Stimulated activated CD4-positive, alpha-beta T cell treated with anti-CD3 and anti-CD28 coated beads, Interleukin-1b, Interleukin-23, amount 100 ng/mL, for 48 hours (primary cell): ENCODE measurements at regions not wholly inside any gene's neighbourhood (a gene's known extent, or its start where the extent isn't known, plus 50 kb on each side); places are given as distances from the start of the nearest gene placed in this dataset.

Source experiments
- DNase-seq: peaks from one replicate; pipeline ENCODE4 v3.0.0-alpha.2; 2020

- no peak for DNase-seq
These were observed 361.6 kb upstream of the SHH start for GRCh38 chr7:156173748-156174353.

GRCh38 chr7:156173346-156173745 is 361.1 kb upstream of the SHH start:
- no peak for DNase-seq

GRCh38 chr7:156172638-156173037 is 360.4 kb upstream of the SHH start:
- DNase-seq, result no peak

GRCh38 chr7:156169474-156170370 is 357.5 kb upstream of the SHH start:
- DNase-seq, result no peak

GRCh38 chr7:156168434-156168833 is 356.2 kb upstream of the SHH start:
- no peak for DNase-seq

GRCh38 chr7:156167987-156168386 is 355.7 kb upstream of the SHH start:
- DNase-seq, result no peak

- DNase-seq, result no peak
These were observed 355.1 kb upstream of the SHH start for GRCh38 chr7:156167417-156167807.

GRCh38 chr7:156166692-156167416 is 354.6 kb upstream of the SHH start:
- DNase-seq, result no peak

GRCh38 chr7:156163747-156164146 is 351.5 kb upstream of the SHH start:
- no peak for DNase-seq

GRCh38 chr7:156162451-156162850 is 350.2 kb upstream of the SHH start:
- no peak for DNase-seq

- DNase-seq, result no peak
These were observed 348.5 kb upstream of the SHH start for GRCh38 chr7:156160811-156161210.

GRCh38 chr7:156158693-156159092 is 346.4 kb upstream of the SHH start:
- DNase-seq, result no peak

GRCh38 chr7:156158213-156158612 is 345.9 kb upstream of the SHH start:
- no peak for DNase-seq

GRCh38 chr7:156157409-156158012 is 345.2 kb upstream of the SHH start:
- no peak for DNase-seq

- DNase-seq, result no peak
These were observed 344.6 kb upstream of the SHH start for GRCh38 chr7:156156734-156157408.

GRCh38 chr7:156155988-156156733 is 343.9 kb upstream of the SHH start:
- no peak for DNase-seq

GRCh38 chr7:156153590-156153989 is 341.3 kb upstream of the SHH start:
- no peak for DNase-seq

GRCh38 chr7:156152390-156152789 is 340.1 kb upstream of the SHH start:
- DNase-seq, result no peak

- DNase-seq, result no peak
These were observed 339.4 kb upstream of the SHH start for GRCh38 chr7:156151658-156152057.

- no peak for DNase-seq
These were observed 338.8 kb upstream of the SHH start for GRCh38 chr7:156151078-156151477.

- no peak for DNase-seq
These were observed 336.7 kb upstream of the SHH start for GRCh38 chr7:156148995-156149394.

GRCh38 chr7:156148547-156148946 is 336.3 kb upstream of the SHH start:
- no peak for DNase-seq
